ENCODE measurements at regions not wholly inside any gene's neighbourhood (a gene's known extent, or its start where the extent isn't known, plus 50 kb on each side); places are given as distances from the start of the nearest gene placed in this dataset.
"Not testable (repeated sequence)": the region's sequence is repeated elsewhere in the genome, so short reads cannot be mapped to it uniquely, and the experiment has no call there.

- H3K9me2 ChIP-seq = no peaks in the 10 kb centered on the region
- H3F3A ChIP-seq (replicated peaks; ENCODE audit: insufficient read depth) = peaks cover 3% of the 10 kb centered on the region
- no peaks in the 10 kb centered on the region for H4K20me1 ChIP-seq (ENCODE audit: insufficient read depth)
- H3K9me3 ChIP-seq = no peaks in the 10 kb centered on the region
- H3K4me3 ChIP-seq (ENCODE audit: low read depth in 2 of 2, low read length in 1 of 2) = no peak overlapping the region
- ChIA-PET CTCF (no interaction called here), POLR2A (no interaction called here)
- no peaks in the 10 kb centered on the region for H3K36me3 ChIP-seq (replicated peaks in 1 of 2; ENCODE audit: control insufficient read depth in 1 of 2, insufficient read depth in 2 of 2, low read length in 1 of 2)
- H2AFZ ChIP-seq (ENCODE audit: low read depth) = no peak overlapping the region
- H3K79me2 ChIP-seq (ENCODE audit: insufficient read depth) = no peaks in the 10 kb centered on the region
- peaks cover 9 to 19% of the 10 kb centered on the region in 2 experiments; a peak in 2 of 4 replicates for H3K4me1 ChIP-seq (ENCODE audit: control insufficient read depth in 1 of 2, insufficient read depth in 2 of 2, low read depth in 1 of 2, low read length in 1 of 2)
- DNase-seq = no peak
- H3K27me3 ChIP-seq (ENCODE audit: insufficient read depth) = no peaks in the 10 kb centered on the region
- 89% methylated on average over 11 of the region's 11 CpGs for WGBS (ENCODE audit: low lambda C conversion rate)
- no peak overlapping the region for H3K27ac ChIP-seq (ENCODE audit: low read depth in 2 of 2, low read length in 1 of 2)
- no peak for TF ChIP-seq TEAD4 (IDR thresholded peaks at IDR 0.05; ENCODE audit: borderline replicate concordance, insufficient read depth)
- no peak for TF ChIP-seq RXRA (IDR thresholded peaks at IDR 0.05; ENCODE audit: borderline replicate concordance, low read depth)
- TF ChIP-seq MEF2A (IDR thresholded peaks at IDR 0.05; ENCODE audit: borderline replicate concordance, low read depth) = no peak
- no peak for TF ChIP-seq SIN3A (IDR thresholded peaks at IDR 0.05; ENCODE audit: borderline replicate concordance, low read depth, low read length)
- TF ChIP-seq REST (IDR thresholded peaks at IDR 0.05; ENCODE audit: low read depth, low read length) = no peak
- TF ChIP-seq FOSL2 (IDR thresholded peaks at IDR 0.05; ENCODE audit: borderline replicate concordance, low read depth) = no peak
- no peak for TF ChIP-seq JUND (IDR thresholded peaks at IDR 0.05)
- TF ChIP-seq CTCF (IDR thresholded peaks at IDR 0.05) = no peak
- H3K9ac ChIP-seq = no peak overlapping the region
- H3K4me2 ChIP-seq = no peak overlapping the region
These were observed 68.6 kb upstream of the MEDAG start for GRCh38 chr13:30837227-30838159.

- H3K79me2 ChIP-seq (ENCODE audit: insufficient read depth); CTCF ChIA-PET; H3K36me3 ChIP-seq (replicated peaks in 1 of 2; ENCODE audit: control insufficient read depth in 1 of 2, insufficient read depth in 2 of 2, low read length in 1 of 2); H3K4me2 ChIP-seq; POLR2A ChIA-PET; H4K20me1 ChIP-seq (ENCODE audit: insufficient read depth); H3K27ac ChIP-seq (ENCODE audit: low read depth in 2 of 2, low read length in 1 of 2); DNase-seq; H3F3A ChIP-seq (replicated peaks; ENCODE audit: insufficient read depth); H3K4me3 ChIP-seq (ENCODE audit: low read depth in 2 of 2, low read length in 1 of 2); H3K9me2 ChIP-seq; H3K9me3 ChIP-seq; H3K27me3 ChIP-seq (ENCODE audit: insufficient read depth); H3K4me1 ChIP-seq (ENCODE audit: control insufficient read depth in 1 of 2, insufficient read depth in 2 of 2, low read depth in 1 of 2, low read length in 1 of 2); H2AFZ ChIP-seq (ENCODE audit: low read depth); H3K9ac ChIP-seq: not testable (repeated sequence)
- no CpG with 5 or more reads among the region's 30 CpGs for WGBS (ENCODE audit: low lambda C conversion rate)
These were observed 66.4 kb upstream of the MEDAG start for GRCh38 chr13:30839636-30840035.
